ENCODE measurements at regions not wholly inside any gene's neighbourhood (a gene's known extent, or its start where the extent isn't known, plus 50 kb on each side); places are given as distances from the start of the nearest gene placed in this dataset.
"Not testable (repeated sequence)": the region's sequence is repeated elsewhere in the genome, so short reads cannot be mapped to it uniquely, and the experiment has no call there.

DNA sequence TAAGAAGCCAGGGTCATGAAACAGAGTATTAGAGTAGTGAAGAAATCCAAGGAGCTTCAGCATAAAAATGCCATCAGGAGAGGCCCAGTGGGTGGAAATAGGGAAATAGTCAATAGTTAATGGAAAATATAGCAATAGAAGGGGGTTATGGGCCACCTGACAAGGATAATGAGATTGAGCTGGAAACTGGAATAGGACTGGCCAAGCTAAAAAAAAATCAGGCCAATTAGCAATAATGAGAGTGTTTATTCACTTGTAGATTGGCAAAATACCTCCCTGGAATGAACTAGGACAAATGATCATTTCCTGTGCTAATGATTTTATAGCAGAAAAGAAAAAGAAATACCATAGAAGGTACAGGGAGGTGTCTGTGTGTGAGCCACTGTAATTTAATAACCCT lies 97.9 kb downstream of the PLCE1 start:
- no peak for DNase-seq

DNA sequence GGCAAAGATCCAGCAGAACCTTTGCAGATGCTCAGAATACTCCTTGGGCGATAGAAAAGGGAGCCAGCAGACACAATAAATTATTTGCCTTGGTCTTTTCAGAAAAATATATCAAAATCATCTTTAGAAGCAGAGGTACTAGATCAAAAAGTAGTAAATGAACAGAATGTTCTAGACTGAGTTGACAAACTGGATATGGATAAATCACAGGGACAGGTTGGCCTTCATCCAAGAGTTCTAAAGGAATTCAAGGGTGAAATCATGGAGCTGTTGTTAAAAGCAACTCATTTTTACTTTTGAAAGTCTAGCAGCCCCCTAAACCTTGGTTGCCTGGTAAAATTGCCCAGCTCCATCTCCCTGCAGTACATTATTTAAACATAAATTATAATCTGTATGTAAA lies 99.1 kb downstream of the PLCE1 start:
- DNase-seq, result no peak

DNA sequence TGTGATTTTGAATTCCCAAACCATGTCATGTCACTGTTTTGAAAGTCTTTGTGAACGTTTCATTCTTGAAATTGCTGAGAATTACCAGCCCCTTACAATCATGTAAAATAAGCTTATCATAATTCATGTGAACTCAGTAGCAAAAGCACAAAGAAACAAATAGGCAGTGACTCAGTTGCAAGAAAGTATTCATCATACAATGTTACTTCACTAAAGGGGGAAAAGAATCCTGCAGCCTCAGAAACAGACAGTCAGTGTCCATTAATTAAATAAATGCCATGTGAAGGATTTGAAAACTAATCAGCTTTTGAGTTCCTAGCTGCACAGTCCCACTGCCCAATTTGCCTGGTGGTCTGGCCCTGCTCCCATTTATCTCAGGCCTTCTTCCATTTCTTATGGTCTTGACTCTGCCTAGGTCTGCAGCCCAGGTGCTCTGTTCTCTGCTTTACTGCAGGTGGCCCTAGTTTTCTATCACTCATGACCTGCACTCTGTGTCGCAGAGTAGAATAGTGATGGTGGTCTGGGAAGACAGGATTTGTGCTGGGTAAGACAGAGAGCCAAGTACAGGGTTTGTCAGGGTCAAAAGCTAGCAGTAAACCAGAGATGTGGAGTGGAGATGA lies 99.7 kb downstream of the PLCE1 start:
- no peak for DNase-seq

DNA sequence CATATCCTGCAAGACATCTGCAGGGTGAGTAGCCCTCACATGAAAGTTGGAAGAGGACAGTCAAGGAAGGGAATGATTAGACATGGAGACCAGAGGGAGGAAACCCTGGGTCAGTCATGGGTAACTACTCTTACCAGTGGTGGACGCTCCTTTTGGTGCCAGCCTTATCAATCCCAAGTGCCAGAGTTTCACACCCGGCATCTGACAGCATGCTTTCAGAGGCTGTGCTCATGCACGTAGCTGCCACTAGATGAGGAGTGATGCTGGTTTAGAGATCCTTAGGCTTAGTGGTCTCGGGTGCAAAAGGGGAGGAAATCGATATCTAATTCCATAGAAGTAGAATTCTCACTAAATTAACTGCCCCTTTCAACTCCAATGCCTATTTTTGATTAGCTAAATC lies 100.8 kb downstream of the PLCE1 start:
- no peak for DNase-seq

DNA sequence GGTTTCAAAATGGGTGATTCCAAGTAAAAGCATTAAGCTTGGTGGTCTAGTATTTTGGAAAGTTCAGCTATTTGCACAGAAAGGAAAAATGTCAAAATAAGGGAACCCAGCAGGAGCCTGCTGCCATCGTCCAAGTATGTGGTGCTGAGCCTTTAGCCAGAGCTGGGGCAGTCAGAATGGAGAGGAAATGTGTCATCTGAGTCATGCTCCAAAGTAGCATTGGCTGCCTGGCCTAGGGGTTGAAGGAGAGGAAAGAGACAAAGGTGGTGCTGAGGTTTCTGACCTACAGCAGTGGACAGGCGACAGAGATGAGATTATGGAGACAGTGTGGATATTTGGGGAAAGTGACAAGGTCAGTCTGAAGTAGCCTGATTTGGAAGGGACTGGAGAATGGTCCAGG lies 103.9 kb downstream of the PLCE1 start:
- DNase-seq, result no peak

DNA sequence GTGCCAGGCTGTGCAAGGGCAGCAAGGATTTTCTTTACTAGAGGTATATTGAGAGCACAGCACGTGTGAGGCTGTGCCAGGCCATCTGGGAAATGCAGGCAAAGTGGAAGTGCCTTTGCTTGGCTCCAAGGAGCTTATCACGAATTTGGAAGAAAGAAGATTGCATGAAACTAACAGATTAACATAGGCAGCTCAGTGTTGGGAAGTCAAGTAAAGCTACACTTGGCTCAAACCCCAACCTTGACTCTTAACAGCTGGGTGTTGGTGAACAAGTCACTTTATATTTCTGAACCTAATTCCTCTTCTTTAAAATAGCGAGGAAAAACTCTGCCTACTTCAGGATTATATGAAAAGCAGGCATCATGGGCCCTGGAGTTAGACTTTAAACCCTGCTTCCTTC lies 105.2 kb downstream of the PLCE1 start:
- DNase-seq, result no peak

DNA sequence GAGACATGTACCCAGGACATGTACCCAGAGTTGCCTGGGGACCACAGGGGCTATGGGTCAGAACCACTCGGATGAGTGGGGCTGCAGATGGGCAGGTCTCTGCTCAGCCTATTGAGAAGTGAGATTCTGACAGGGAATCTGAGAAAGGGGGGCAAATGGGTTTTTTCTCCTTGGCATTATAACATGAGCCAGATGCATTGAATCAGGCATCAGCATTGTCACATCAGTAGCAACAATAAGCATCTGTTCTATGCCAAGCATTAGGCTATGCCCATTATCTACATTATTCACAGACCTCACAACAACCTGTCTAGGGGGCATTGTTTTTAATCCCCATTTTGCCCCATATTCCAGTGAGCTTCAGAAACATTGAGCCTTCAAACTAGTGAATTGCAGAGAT lies 108.2 kb downstream of the PLCE1 start:
- no peak for DNase-seq

DNA sequence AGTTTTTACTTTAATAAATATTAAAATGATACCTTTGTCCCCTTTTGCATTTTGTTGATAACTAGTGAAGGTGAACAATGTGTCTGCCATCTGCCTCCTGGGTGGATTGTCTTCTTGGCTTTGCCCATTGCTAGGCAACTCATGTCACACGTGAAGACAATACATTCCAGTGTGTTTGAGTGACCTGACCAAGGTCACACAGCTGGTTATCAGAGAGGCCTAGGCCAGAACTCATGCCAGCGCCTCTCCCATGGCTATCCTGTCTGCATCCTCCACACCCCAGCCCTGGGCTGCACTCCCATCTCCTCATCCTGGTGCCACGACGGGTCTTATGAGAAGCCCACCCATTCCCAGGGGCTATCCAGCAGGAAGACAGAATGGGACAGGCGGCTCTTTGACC lies 108.7 kb downstream of the PLCE1 start:
- DNase-seq, result no peak

DNA sequence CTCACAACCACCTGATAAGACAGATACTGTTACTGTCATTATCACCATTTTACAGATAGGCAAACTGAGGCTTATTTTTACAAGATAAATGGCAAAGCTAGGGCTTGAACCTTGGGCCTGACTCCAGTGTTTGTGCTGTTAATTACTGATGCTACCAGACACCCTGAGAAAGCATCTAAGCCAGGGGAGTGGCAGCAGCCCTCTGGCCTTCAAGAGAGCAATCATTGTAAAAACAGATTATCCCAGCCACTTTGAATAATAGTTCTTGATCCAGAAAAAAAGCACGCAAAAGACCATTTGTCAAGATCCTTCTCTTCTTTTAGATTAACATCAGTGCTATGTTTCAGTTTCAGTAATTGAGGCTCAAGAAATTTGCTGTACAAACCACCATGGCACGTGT lies 109.5 kb downstream of the PLCE1 start:
- no peak for DNase-seq

DNA sequence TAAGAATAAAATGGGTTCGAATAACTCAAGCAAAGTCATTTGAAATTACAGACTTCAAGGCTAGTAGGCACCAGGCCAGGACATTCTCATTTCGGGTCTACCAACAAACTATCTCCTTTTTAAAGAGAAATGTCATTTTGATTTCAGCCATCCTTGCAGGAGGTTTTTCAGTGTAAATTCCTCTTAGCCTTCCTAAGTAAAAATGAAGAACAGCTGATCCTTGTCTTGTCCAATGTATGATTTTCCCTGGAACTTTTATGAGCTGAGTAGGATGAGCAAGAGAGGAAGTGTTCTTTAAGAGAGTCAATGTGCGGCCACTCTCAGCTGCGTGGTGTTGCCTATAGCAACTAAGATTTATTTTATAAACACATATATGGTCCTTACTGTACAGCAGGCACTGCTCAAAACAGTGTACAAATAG lies 110.1 kb downstream of the PLCE1 start:
- DNase-seq, result no peak

DNA sequence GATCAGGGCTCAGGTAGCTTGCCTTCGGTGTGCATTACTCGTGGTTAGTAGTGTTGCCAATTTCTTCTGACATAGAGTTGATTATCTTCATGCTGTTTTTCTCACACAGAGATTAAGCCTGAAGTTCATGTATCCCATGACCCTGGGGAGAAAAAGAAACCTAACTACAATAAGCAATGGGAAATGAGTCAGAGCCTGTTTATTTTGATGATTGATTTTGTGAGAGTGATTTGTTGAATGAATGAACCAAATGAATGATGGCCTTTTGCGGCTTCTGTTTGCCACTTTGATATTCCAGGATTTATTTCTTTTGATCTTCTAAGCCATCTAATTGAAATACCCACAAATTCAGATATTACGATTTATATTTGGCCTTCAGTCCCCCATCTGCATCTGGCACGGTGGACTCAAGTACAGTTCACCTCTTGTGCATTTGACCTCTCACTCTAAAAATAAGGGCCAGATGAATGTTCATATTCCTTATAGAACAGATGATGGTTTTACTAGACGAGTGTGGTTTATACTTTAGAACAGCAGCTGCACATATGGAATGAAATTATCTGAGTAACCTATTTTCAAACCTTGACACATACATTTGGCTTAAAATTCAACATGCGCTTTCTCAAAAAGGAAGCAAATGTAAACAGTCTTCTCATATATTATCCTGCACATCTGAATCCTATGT lies 110.7 kb downstream of the PLCE1 start:
- no peak for DNase-seq

DNA sequence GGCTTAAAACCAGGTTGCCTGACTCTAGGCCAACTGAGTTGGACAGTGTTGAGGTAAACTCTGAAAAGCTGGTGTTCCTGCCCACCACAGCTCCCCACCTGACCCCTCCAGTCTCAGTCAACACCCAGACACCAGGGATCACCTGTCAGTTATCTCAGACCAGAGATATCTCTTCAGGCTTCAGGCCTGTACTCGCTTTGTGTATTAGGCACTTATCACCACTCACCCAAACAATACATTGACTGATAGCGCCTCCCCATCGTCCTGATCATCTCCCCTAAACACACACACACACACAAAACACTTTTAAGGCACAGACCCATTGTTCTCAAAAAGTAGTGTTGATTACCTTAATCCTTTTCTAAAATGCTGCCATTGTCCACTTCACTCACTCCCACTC lies 111.5 kb downstream of the PLCE1 start:
- no peak for DNase-seq

DNA sequence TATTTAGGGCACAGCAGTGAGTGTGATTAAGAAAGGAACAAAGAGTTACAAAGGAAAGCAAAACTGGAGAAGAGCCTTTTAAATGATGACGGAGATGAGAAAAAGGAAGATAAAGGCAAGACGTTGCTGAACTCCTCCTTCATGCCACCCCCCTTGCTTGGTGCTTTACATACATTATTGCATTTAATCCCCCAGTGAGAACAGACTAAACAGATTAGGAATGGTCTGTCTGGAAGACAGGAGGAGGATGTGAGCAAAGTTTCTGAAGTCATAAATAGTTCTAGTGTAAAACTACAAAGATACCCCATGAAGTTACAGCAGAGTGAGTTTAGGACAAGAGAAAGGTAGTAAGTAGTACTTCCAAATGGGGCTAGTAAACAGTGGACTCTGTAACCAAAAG lies 113.5 kb downstream of the PLCE1 start:
- no peak for DNase-seq

DNA sequence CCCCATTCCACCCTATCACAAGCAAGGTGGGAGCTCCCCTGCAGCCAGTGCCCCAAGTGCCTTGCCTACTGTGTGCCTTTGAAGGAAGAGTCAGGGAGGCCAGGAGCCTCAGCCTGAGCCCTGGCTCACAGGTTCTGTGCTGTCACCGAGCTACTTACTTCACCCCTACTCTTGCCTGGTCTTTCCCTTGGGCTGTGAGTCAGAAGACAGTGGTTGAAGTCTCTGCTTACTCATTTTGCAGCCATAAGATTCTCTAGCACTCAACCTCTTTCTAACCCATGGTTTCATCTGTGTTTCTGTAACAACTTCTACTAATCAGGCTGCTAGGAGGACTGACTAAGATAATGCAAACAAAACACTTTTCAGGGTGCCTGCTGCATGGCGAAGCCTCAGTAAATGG lies 114.5 kb downstream of the PLCE1 start:
- no peak for DNase-seq

DNA sequence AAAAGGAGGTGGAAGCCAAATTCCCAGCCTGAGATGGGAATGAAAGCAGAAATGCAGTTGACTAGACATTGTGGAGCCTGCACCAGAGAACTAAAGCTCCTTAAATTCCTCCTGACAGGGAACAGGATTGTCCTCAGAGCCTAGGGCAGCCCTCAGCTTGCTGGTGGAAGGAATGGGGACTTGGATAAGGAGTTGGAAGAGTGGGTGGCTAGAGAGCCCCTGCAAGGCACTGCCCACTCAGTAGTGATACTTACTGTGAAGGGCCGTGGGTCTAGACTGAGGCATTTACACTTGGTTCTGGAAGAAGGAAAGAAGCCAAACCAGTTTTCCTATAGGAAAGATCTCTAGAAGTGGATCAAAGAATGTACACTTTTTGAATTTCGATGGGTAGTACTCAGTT lies 117.6 kb downstream of the PLCE1 start:
- no peak for DNase-seq

DNA sequence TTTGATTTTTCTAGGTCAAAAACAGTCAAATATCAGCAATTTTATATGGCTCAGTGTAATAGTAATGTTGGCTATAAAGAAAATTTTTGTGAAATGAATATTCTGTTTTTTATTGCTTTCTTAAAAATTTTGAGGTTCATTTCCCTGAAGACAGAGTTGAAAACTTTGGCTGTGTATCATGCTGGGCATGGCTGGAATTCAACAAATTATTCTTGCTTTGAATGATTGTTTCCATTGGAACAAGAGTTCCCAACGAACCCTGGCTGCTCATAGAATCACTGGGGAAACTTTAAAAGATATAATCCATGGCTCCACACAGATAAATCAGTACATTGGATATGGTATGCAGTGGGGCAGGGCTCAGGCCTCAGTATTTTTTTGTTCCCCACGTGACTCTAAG lies 118.6 kb downstream of the PLCE1 start:
- no peak for DNase-seq

DNA sequence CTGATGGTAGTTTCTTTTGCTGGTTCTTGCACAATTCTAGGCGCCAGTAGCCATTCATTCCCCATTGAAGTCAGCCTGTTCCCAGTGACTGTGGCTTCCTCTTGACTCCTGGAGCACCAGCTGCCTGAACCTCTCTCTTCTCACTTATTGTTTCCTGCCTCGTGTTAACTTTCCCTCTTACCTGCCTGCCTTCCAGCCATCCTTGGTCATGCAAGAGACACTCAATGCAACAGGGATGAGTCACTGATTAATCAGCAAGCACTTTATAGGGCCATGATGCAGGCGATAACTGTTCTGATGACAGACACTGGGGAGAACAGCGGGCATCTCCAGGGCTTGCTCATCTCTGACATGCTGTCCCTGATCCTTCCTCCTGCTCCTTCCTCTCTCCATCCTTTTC lies 122.0 kb downstream of the PLCE1 start:
- DNase-seq, result no peak

DNA sequence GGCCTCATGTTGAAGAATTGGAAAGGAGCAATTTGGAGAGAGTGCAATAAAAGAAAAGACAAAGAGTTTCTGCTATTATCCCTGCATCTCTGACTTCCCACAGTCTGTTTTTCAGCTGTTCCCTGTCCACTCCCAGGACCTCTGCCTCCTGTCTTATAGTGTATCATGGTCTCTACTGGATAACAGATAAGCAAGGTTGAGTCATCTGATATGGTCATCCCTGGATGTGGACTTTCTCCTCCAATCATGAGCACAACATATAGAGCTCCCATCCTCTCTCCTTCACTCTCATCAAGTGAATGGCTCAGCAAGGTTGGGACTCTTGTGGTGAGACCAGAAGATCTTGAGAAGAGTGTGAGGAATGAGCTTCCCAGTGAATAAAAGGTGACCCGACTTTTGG lies 123.1 kb downstream of the PLCE1 start:
- no peak for DNase-seq

DNA sequence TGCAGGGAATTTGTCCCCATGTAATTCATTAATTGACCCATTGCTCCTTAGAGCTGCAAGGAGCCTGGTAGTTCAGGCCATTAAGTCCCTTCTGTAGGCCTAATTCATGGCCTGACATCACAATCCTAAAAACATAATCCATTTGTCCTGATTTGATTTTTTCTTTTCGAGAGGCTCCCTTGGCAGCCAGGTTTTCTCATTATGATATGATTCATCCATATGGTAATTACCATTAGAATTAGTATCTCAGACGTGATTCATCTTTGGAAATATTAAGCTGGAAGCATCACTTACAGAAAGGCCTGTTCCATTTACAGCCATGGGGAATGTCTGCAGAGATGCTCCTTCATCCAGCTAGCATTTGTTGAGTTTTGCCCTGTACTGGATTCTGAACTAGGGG lies 128.5 kb downstream of the PLCE1 start:
- no peak for DNase-seq

DNA sequence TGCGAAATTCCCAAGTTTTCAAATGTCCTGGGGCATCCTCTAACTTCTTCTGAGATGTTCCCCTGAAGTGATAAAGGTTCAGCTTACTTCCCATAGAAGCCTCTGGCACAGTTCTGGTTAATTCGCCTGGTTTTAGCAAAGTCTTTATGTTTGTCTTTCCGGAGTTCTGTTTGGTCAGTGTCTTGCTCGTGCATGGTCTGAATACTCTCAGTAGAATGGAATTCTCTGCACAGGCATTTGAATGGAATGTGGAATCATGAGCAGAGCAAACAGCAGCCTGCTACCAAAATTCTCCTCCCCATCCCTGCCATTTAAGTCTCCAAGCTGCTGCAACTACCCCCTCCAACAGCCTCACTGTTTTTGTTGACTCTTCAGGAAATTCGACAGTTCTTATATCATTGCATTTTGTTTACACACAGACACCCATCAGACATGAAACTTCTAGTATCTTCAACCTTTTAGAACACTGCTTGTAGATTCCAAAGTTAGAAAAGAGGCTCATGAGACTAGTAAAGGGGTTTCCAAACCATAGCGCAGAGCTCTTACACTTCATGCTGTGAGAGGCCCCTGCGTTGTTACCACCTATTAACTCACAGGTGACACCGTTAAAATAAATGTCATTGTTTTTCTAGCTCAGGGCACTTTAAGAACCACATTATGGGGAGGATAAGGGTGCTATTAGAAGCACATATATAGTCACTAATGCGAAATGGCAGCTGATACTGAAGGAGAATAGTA lies 129.7 kb downstream of the PLCE1 start:
- DNase-seq, result no peak

DNA sequence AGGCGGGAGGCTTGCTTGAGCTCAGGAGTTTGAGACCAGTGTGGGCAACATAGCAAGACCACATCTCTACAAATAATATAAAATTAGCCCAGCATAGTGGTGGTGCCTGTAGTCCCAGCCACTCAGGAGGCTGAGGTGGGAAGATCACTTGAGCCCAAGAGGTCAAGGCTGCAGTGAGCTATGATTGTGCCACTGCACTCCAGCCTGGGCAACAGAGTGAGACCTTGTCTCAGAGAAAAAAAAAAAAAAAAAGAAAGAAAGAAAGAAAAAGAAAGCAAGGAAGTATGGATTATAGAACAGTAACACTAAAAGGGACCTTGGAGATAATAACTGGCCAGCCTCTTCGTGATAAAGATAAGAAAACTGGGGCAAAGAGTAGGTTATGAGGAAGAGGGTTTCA lies 130.4 kb downstream of the PLCE1 start:
- DNase-seq, result not testable (repeated sequence)

DNA sequence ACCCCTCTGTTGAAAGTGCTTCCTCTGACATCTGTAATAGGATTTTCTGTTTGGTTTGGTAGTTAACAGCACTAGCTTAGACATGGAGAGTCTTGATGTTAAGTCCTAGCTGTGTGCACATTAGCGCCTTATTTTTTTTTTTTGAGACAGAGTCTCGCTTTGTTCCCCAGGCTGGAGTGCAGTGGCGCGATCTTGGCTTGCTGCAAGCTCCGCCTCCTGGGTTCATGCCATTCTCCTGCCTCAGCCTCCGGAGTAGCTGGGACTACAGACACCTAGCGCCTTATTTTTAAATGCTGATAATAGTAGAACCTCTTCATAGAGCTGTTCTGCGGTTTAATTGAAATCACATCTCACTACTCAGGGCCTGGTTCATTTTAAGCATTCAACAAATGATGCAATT lies 131.5 kb downstream of the PLCE1 start:
- not testable (repeated sequence) for DNase-seq

DNA sequence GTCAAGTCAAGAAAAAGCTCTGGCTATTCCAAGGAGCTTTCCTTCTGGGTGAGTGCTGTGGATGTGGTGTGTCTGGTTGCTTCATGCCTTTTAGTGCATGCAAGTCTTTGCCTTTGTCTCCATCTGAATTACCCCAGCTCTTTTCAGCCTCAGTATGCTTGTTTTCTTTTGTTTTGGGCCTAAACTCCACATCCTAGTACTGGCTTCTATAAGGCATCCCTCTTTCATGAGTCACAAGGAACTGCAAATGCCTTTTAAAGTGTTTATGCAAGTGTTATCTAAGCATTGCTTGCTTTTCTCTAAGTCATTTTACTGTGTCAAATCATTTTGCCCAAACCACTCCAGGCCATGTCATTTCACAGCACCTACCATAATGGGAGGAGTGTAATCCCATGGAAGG lies 132.1 kb downstream of the PLCE1 start:
- DNase-seq, result no peak

DNA sequence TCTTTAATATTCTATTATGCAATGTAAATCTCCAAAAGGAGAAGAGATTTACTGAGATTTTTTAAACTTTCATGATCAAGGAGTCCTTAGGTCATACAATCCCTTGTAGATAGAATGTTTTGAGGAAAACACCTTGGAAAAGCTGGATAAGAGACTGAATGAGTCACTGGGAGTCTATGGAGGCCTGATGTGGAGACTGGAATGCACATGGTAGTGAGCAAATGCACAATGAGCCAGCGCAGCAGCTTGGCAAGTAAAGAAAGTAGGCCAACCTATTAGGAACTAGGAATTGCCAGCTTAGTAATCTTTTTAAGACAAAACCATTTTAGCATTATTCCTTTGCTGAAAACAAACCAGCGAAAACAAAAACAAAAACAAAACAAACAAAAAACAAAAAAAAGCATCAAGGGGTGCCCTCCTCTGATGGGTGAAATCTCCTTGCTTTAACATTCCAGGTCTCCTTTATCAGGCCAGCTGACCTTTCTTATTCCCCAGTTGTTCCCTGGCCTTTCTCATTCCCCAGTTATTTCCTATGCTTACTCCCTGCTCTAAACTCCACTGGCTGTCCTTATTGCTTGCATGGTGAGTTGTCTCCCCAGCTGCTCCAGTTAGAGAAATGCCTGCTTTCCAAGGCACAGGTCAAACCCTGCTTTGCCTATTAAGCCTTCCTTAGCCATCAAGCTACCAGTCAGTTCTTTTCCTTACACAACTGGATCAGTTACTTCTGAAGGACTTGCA lies 135.8 kb downstream of the PLCE1 start:
- DNase-seq, result no peak

Measured in NCI-H1930 (cell line).